AG04449 (cell line): ENCODE measurements at regions not wholly inside any gene's neighbourhood (a gene's known extent, or its start where the extent isn't known, plus 50 kb on each side); places are given as distances from the start of the nearest gene placed in this dataset.

ENCODE experiments used
- CTCF ChIA-PET: fragments of 350-600 bp; formaldehyde crosslinking; extraction: SDS; loops from one replicate; lab custom pipeline; 2021; ENCODE audit warnings: antibody characterized with exemption; lab: Yijun Ruan, JAX
- POLR2A ChIA-PET: fragments of 400-600, 350-600 bp; formaldehyde crosslinking; extraction: SDS; loops from one replicate; lab custom pipeline; 2020; ENCODE audit warnings: antibody characterized with exemption, inconsistent platforms; lab: Yijun Ruan, JAX
- DNase-seq: peaks from one replicate; pipeline ENCODE4 v3.0.0-alpha.2; 2010; ENCODE audit warnings: low read depth, low spot score
- H3K4me3 ChIP-seq: 2 replicates; pipeline ENCODE4 v1.5.1; 2011; ENCODE audit warnings: low read depth, mild to moderate bottlenecking, control low read depth, low read length
- CTCF ChIP-seq: IDR thresholded peaks from one replicate; pipeline ENCODE4 v1.5.1; 2011; ENCODE audit warnings: mild to moderate bottlenecking, moderate library complexity, low read length, control low read depth, inconsistent platforms; ENCODE audit not compliant: insufficient read depth; ENCODE audit errors: missing control alignments

GRCh38 chr4:14681330-14681729, 321.0 kb upstream of the CPEB2 start:
- TF ChIP-seq CTCF, result no peak
- DNase-seq, result no peak
- ChIA-PET POLR2A (no interaction called here), CTCF (no interaction called here)
- no peak overlapping the region for H3K4me3 ChIP-seq

- no peak overlapping the region for H3K4me3 ChIP-seq
- no peak for TF ChIP-seq CTCF
- CTCF ChIA-PET, result no interaction called here
- POLR2A ChIA-PET, result no interaction called here
- DNase-seq, result no peak
Observed at GRCh38 chr4:14693728-14694127, 308.6 kb upstream of the CPEB2 start.

- POLR2A ChIA-PET, result no interaction called here
- TF ChIP-seq CTCF, result no peak
- no peak overlapping the region for H3K4me3 ChIP-seq
- DNase-seq, result no peak
- CTCF ChIA-PET, result no interaction called here
Observed at GRCh38 chr4:14695095-14695845, 307.0 kb upstream of the CPEB2 start.

- H3K4me3 ChIP-seq, result no peak overlapping the region
- no peak for TF ChIP-seq CTCF
- ChIA-PET POLR2A (no interaction called here), CTCF (no interaction called here)
- no peak for DNase-seq
Observed at GRCh38 chr4:14700083-14700482, 302.2 kb upstream of the CPEB2 start.

- no peak for TF ChIP-seq CTCF
- ChIA-PET POLR2A (no interaction called here), CTCF (no interaction called here)
- no peak overlapping the region for H3K4me3 ChIP-seq
- no peak for DNase-seq
Observed at GRCh38 chr4:14700544-14700943, 301.7 kb upstream of the CPEB2 start.

GRCh38 chr4:14701389-14701788, 300.9 kb upstream of the CPEB2 start:
- ChIA-PET POLR2A (no interaction called here), CTCF (no interaction called here)
- no peak for TF ChIP-seq CTCF
- H3K4me3 ChIP-seq, result no peak overlapping the region
- no peak for DNase-seq
